HFFc6 (cell line): ENCODE measurements at regions not wholly inside any gene's neighbourhood (a gene's known extent, or its start where the extent isn't known, plus 50 kb on each side); places are given as distances from the start of the nearest gene placed in this dataset.

Experiments used
- DNase-seq: peaks from one replicate; pipeline ENCODE4 v3.0.0-alpha.2; 2018
- H3K27ac Mint-ChIP-seq: 2 replicates; pipeline ENCODE4 v1.8.0; 2020; ENCODE audit warnings: mild to moderate bottlenecking, mixed read lengths
- H3K27me3 Mint-ChIP-seq: 2 replicates; pipeline ENCODE4 v1.8.0; 2021; ENCODE audit warnings: mild to moderate bottlenecking, moderate library complexity, mixed read lengths; ENCODE audit not compliant: insufficient read depth
- H3K36me3 Mint-ChIP-seq: 2 replicates; pipeline ENCODE4 v1.8.0; 2021; ENCODE audit warnings: low read depth, mixed read lengths
- H3K4me1 Mint-ChIP-seq: 2 replicates; pipeline ENCODE4 v1.8.0; 2020; ENCODE audit warnings: low read depth, mixed read lengths
- H3K4me3 Mint-ChIP-seq: 2 replicates; pipeline ENCODE4 v1.8.0; 2020; ENCODE audit warnings: mild to moderate bottlenecking, moderate library complexity, mixed read lengths
- H3K9me3 Mint-ChIP-seq: 2 replicates; pipeline ENCODE4 v1.8.0; 2020; ENCODE audit warnings: mild to moderate bottlenecking, mixed read lengths
- TF ChIP-seq, protein P1 (sequence below): fragments of 200-600 bp; sonication (generic); IDR thresholded peaks from 2 replicates; pipeline ENCODE4 v1.5.0; 2021; ENCODE audit warnings: antibody characterized with exemption, mild to moderate bottlenecking

DNA sequence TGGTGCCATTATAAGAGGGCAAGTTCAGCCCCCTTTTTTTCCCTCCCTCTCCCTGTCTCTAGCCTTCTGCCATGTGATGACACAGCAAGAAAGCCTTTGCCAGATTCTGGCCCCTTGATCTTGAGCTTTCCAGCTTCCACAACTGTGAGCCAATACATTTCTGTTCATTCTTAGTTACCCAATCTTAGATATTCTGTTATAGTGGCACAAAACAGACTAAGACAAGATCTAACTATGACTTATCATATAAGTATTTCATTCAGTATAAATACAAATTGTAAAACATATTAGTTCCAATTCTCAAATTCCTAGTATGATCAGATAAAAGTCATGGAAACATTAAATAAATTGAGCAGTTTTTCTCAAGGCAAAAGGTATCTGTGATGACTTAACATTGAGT lies 276.3 kb downstream of the COX7C start:
- Mint-ChIP-seq H3K27me3 (no peaks in the 10 kb centered on the region; the same call in 1 of the 2 replicates), H3K27ac (peak overlapping the region; percentile 81), H3K36me3 (no peaks in the 10 kb centered on the region), H3K4me1 (peaks cover 28% of the 10 kb centered on the region), H3K4me3 (peak overlapping the region; percentile 43; the same call in 1 of the 2 replicates), H3K9me3 (no peaks in the 10 kb centered on the region)
- peak; percentile 80 for DNase-seq
- TF ChIP-seq, protein P1, sequence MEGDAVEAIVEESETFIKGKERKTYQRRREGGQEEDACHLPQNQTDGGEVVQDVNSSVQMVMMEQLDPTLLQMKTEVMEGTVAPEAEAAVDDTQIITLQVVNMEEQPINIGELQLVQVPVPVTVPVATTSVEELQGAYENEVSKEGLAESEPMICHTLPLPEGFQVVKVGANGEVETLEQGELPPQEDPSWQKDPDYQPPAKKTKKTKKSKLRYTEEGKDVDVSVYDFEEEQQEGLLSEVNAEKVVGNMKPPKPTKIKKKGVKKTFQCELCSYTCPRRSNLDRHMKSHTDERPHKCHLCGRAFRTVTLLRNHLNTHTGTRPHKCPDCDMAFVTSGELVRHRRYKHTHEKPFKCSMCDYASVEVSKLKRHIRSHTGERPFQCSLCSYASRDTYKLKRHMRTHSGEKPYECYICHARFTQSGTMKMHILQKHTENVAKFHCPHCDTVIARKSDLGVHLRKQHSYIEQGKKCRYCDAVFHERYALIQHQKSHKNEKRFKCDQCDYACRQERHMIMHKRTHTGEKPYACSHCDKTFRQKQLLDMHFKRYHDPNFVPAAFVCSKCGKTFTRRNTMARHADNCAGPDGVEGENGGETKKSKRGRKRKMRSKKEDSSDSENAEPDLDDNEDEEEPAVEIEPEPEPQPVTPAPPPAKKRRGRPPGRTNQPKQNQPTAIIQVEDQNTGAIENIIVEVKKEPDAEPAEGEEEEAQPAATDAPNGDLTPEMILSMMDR = no peak

DNA sequence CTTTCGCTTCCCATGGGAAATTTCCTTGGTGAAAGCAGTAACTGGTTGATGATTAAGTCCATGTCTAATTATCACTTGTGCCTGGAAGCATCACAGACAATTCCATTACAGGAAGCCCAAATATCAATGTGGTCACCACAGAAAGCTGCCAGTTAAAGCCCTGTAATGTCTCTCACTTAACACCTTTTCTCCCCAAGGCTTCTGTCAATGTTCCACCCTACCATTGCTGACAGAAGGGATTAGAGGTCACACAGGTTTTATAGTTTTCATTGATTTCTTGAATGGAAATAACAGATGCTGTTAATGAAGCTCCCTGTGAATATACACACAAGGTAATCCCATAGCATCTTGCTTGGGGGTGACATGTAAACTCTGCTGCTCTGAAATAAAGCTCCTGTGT lies 279.2 kb downstream of the COX7C start:
- TF ChIP-seq, protein P1 = no peak
- DNase-seq = no peak
- H3K4me3 Mint-ChIP-seq = no peak overlapping the region
- peaks cover 28% of the 10 kb centered on the region for H3K4me1 Mint-ChIP-seq
- no peaks in the 10 kb centered on the region; the same call in 1 of the 2 replicates for H3K27me3 Mint-ChIP-seq
- H3K36me3 Mint-ChIP-seq = no peaks in the 10 kb centered on the region
- no peak overlapping the region for H3K27ac Mint-ChIP-seq
- H3K9me3 Mint-ChIP-seq = no peaks in the 10 kb centered on the region

DNA sequence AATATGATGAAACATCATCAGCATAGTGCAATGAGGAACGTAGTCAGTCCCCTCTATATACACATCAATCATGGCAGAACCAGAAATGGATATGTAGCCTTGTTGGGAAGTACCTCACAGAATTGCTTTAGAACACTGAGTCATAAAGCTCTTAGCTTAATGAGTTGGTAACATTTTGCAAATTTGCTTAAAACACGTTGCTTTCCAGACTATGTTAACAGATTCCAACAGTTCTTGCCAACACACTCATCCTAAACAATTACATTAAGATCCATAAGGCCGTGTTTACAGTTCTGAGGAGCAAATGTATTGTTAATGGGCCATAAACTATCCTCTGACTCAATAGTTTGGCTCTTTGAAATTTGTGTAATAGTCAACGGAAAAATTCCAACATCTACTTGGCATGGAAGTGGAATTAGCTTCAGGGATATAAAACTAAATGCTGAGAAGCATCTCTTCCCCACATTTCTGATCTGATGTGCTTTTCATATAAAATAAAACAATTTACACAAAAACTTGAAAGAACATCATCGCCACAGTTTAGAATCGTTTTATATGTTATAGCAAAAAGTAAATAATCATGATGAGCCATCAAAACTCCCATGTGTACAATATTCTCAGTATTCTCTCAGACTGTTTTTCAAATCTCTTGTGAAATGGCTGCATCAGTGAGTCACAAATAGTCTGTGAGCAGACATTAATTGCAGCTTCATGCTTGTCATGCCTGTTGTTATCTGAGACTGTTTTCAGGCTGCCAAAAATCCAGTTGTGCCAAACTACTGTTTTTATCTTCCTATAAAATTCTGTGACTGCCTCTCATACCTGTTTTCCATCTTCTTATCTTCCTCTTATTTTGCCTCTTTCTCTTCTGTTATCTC lies 291.9 kb downstream of the COX7C start:
- H3K4me1 Mint-ChIP-seq = peaks cover 53% of the 10 kb centered on the region
- H3K4me3 Mint-ChIP-seq = peak overlapping the region; percentile 63
- H3K27ac Mint-ChIP-seq = peak overlapping the region; percentile 80
- H3K27me3 Mint-ChIP-seq = no peaks in the 10 kb centered on the region
- no peaks in the 10 kb centered on the region for H3K9me3 Mint-ChIP-seq
- peak; percentile 89 for DNase-seq
- H3K36me3 Mint-ChIP-seq = no peaks in the 10 kb centered on the region
- TF ChIP-seq, protein P1 = no peak

DNA sequence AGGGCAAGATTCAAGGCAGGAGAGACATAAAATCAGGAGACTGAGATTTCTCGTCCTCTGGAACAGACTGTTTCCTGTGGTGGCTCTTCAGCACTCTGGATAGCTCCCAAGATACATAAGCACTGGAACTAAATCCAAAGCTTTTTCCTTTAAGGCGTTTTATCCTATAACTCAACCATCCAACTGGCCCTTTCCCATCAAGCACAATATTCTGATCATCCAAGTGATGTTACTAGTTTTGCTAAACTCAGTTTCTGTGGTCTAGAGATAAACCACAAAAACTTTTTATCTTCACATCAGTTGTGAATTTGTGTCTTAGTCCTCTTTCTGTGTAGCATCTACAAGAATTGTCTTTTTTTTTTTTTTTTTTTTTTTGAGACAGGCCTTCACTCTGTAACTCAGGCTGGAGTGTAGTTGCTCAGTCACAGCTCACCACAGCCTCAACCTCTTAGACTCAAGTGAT lies 299.4 kb downstream of the COX7C start:
- no peaks in the 10 kb centered on the region for H3K27me3 Mint-ChIP-seq
- no peaks in the 10 kb centered on the region for H3K36me3 Mint-ChIP-seq
- DNase-seq = peak; percentile 61
- no peaks in the 10 kb centered on the region for H3K4me1 Mint-ChIP-seq
- no peak overlapping the region for H3K4me3 Mint-ChIP-seq
- H3K27ac Mint-ChIP-seq = no peak overlapping the region
- H3K9me3 Mint-ChIP-seq = no peaks in the 10 kb centered on the region
- TF ChIP-seq, protein P1 = no peak

DNA sequence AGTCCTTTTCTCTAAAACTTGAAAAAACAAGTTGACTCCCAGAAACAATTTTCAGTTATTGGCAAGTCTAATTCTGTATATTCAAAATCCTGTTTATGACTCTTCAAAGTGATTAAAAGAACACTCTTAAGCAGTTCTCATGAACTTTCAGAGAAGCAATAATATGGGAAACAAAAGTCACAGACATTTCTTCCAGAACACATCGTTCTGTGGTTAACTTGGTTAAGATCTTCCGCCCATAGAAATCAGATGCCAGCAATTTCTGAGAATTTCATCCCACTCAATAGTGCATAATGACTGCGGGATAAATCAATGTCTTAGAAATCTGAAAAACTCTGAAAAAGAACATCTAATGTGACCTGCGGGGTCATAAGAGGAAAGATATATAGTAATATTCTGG lies 300.5 kb downstream of the COX7C start:
- no peak for DNase-seq
- no peaks in the 10 kb centered on the region for H3K4me1 Mint-ChIP-seq
- no peaks in the 10 kb centered on the region for H3K27me3 Mint-ChIP-seq
- no peak overlapping the region for H3K27ac Mint-ChIP-seq
- no peak overlapping the region for H3K4me3 Mint-ChIP-seq
- H3K36me3 Mint-ChIP-seq = no peaks in the 10 kb centered on the region
- H3K9me3 Mint-ChIP-seq = no peaks in the 10 kb centered on the region
- TF ChIP-seq, protein P1 = no peak
